Hepatocyte (in vitro differentiated cells): ENCODE measurements at regions not wholly inside any gene's neighbourhood (a gene's known extent, or its start where the extent isn't known, plus 50 kb on each side); places are given as distances from the start of the nearest gene placed in this dataset.
A peak's percentile ranks its signal among the peaks of the same experiment; 100 is the strongest.
"Not testable (repeated sequence)": the region's sequence is repeated elsewhere in the genome, so short reads cannot be mapped to it uniquely, and the experiment has no call there.

Experiments
- DNase-seq: peaks from one replicate; pipeline ENCODE4 v3.0.0-alpha.2; 2016; ENCODE audit warnings: low spot score
- H2AFZ ChIP-seq: fragments of 200-600 bp; sonication (generic); 2 replicates; pipeline ENCODE4 v1.6.0; 2016; ENCODE audit warnings: antibody characterized with exemption, mild to moderate bottlenecking
- H3K27ac ChIP-seq: fragments of 200-600 bp; sonication (generic); 2 replicates; pipeline ENCODE4 v1.5.1; 2016; ENCODE audit warnings: mild to moderate bottlenecking
- H3K27me3 ChIP-seq: fragments of 200-600 bp; sonication (generic); 2 replicates; pipeline ENCODE4 v1.6.1; 2016
- H3K36me3 ChIP-seq: fragments of 200-600 bp; sonication (generic); replicated peaks from 2 replicates; pipeline ENCODE4 v1.5.1; 2016; ENCODE audit warnings: low read depth; ENCODE audit not compliant: insufficient read depth
- H3K4me1 ChIP-seq: fragments of 200-600 bp; sonication (generic); 2 replicates; pipeline ENCODE4 v1.5.1; 2016; ENCODE audit warnings: mild to moderate bottlenecking, moderate library complexity; ENCODE audit not compliant: insufficient read depth
- H3K4me2 ChIP-seq: fragments of 200-600 bp; sonication (generic); 2 replicates; pipeline ENCODE4 v1.6.0; 2016
- H3K4me3 ChIP-seq: fragments of 200-600 bp; sonication (generic); 2 replicates; pipeline ENCODE4 v1.5.1; 2016; ENCODE audit warnings: mild to moderate bottlenecking
- H3K79me2 ChIP-seq: fragments of 200-600 bp; sonication (generic); 2 replicates; pipeline ENCODE4 v1.6.0; 2017; ENCODE audit warnings: mild to moderate bottlenecking
- H3K9me2 ChIP-seq: fragments of 200-600 bp; sonication (generic); replicated peaks from 2 replicates; pipeline ENCODE4 v1.6.0; 2017; ENCODE audit warnings: mild to moderate bottlenecking; ENCODE audit not compliant: insufficient read depth
- H3K9me3 ChIP-seq: fragments of 200-600 bp; sonication (generic); 2 replicates; pipeline ENCODE4 v1.5.1; 2016; ENCODE audit warnings: low read depth, mild to moderate bottlenecking
- H4K20me1 ChIP-seq: fragments of 200-600 bp; sonication (generic); 2 replicates; pipeline ENCODE4 v1.6.0; 2016; ENCODE audit warnings: mild to moderate bottlenecking; ENCODE audit not compliant: insufficient read depth, poor library complexity, severe bottlenecking
- CTCF ChIP-seq: fragments of 200-600 bp; sonication (generic); IDR thresholded peaks from 2 replicates; pipeline ENCODE4 v1.5.1; 2016; ENCODE audit warnings: antibody characterized with exemption, mild to moderate bottlenecking; ENCODE audit not compliant: poor library complexity
- EZH2 ChIP-seq: fragments of 200-600 bp; sonication (generic); IDR thresholded peaks from 2 replicates; pipeline ENCODE4 v1.6.1; 2016; ENCODE audit warnings: antibody characterized with exemption, mild to moderate bottlenecking, borderline replicate concordance
- EZH2phosphoT487 ChIP-seq: fragments of 200-600 bp; sonication (generic); IDR thresholded peaks from one replicate; pipeline ENCODE4 v1.6.1; 2018; ENCODE audit warnings: antibody characterized with exemption, mild to moderate bottlenecking, low read depth, moderate library complexity; ENCODE audit not compliant: unreplicated experiment, severe bottlenecking
- WGBS: methylation state at CpG from one replicate; pipeline ENCODE4 v1.1.6; 2016; ENCODE audit warnings: low lambda C conversion rate; ENCODE audit errors: missing lambda C conversion rate; 5-methylcytosine and 5-hydroxymethylcytosine counted together

DNA sequence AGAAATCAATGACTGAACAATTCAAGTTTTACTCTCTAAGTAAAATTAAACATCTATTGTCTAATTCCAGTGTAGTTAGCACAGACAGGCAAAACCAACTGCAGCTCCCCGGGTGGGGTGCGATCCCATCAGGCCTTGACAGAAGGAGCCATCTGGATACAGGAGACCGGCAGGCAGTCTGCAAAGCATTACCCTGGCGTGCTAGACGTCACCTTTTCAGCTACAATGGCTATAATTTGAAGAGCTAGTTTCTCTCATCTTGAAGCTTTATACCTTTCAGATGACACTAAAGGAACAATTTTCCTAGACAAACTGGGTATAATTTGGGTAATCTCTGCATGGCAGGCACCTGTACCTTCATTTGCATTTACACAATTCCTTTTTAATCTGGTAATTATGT is 761.5 kb upstream of the SOX11 start:
- Histone ChIP-seq H3K27ac (no peak overlapping the region), H3K36me3 (no peaks in the 10 kb centered on the region), H4K20me1 (no peaks in the 10 kb centered on the region), H2AFZ (no peak overlapping the region), H3K27me3 (no peaks in the 10 kb centered on the region), H3K79me2 (no peaks in the 10 kb centered on the region), H3K4me3 (no peak overlapping the region), H3K4me1 (no peaks in the 10 kb centered on the region), H3K9me3 (no peaks in the 10 kb centered on the region), H3K9me2 (no peaks in the 10 kb centered on the region), H3K4me2 (no peak overlapping the region)
- WGBS: 82% methylated on average over 5 of the region's 5 CpGs
- DNase-seq: no peak
- TF ChIP-seq EZH2phosphoT487: no peak
- TF ChIP-seq EZH2: no peak
- no peak for TF ChIP-seq CTCF

GRCh38 chr2:4931721-4932365 is 760.3 kb upstream of the SOX11 start:
- no peaks in the 10 kb centered on the region for H3K4me1 ChIP-seq
- no peak for DNase-seq
- WGBS: 85% methylated on average over 6 of the region's 6 CpGs
- no peaks in the 10 kb centered on the region for H3K27me3 ChIP-seq
- no peak overlapping the region for H2AFZ ChIP-seq
- H3K4me3 ChIP-seq: no peak overlapping the region
- no peaks in the 10 kb centered on the region for H4K20me1 ChIP-seq
- H3K79me2 ChIP-seq: no peaks in the 10 kb centered on the region
- no peaks in the 10 kb centered on the region for H3K9me3 ChIP-seq
- H3K4me2 ChIP-seq: no peak overlapping the region
- no peaks in the 10 kb centered on the region for H3K9me2 ChIP-seq
- no peak overlapping the region for H3K27ac ChIP-seq
- TF ChIP-seq EZH2phosphoT487: no peak
- no peak for TF ChIP-seq CTCF
- no peak for TF ChIP-seq EZH2
- no peaks in the 10 kb centered on the region for H3K36me3 ChIP-seq

- DNase-seq: not testable (repeated sequence)
Observed at GRCh38 chr2:4935291-4935690, 756.9 kb upstream of the SOX11 start.

GRCh38 chr2:4937550-4937949 is 754.6 kb upstream of the SOX11 start:
- DNase-seq: peak; percentile 32
- peaks cover 10% of the 10 kb centered on the region for H3K4me1 ChIP-seq
- TF ChIP-seq EZH2phosphoT487 (no peak), EZH2 (no peak), CTCF (no peak)
- H3K4me2 ChIP-seq: peak overlapping the region; percentile 36
- no peaks in the 10 kb centered on the region for H3K27me3 ChIP-seq
- no peaks in the 10 kb centered on the region for H3K36me3 ChIP-seq
- WGBS: 35% methylated on average over 3 of the region's 3 CpGs
- H3K9me2 ChIP-seq: no peaks in the 10 kb centered on the region
- no peak overlapping the region for H3K4me3 ChIP-seq
- no peaks in the 10 kb centered on the region for H3K9me3 ChIP-seq
- no peaks in the 10 kb centered on the region for H3K79me2 ChIP-seq
- no peak overlapping the region for H2AFZ ChIP-seq
- no peak overlapping the region for H3K27ac ChIP-seq
- no peaks in the 10 kb centered on the region for H4K20me1 ChIP-seq

More at GRCh38 chr2:4935291-4935690, 756.9 kb upstream of the SOX11 start:
- not testable (repeated sequence) for H3K79me2 ChIP-seq, H3K27me3 ChIP-seq, H3K9me2 ChIP-seq, H4K20me1 ChIP-seq, H3K4me3 ChIP-seq, H2AFZ ChIP-seq, H3K4me2 ChIP-seq, H3K9me3 ChIP-seq, H3K27ac ChIP-seq, H3K36me3 ChIP-seq
- 97% methylated on average over 29 of the region's 35 CpGs for WGBS
- peaks cover 10% of the 10 kb centered on the region for H3K4me1 ChIP-seq
